Gastrocnemius medialis (tissue), 4 donors: ENCODE measurements at regions not wholly inside any gene's neighbourhood (a gene's known extent, or its start where the extent isn't known, plus 50 kb on each side); places are given as distances from the start of the nearest gene placed in this dataset.
"Not testable (repeated sequence)": the region's sequence is repeated elsewhere in the genome, so short reads cannot be mapped to it uniquely, and the experiment has no call there.

Source experiments
- ATAC-seq, 2 donors: fragments of 150-250 bp; one replicate each; pipeline ENCODE4 v1.9.1; 2016
- DNase-seq, 2 donors: peaks; one replicate each; pipeline ENCODE4 v3.0.0-alpha.2; 2019
- H3K27ac ChIP-seq, 4 donors: fragments of 200-600 bp; sonication (generic); 1 replicate in 1 of 4; 2 replicates in 3 of 4; pipeline ENCODE4 v1.5.1; 2016 to 2018; ENCODE audit warnings: mild to moderate bottlenecking in 2 of 4, moderate library complexity in 1 of 4
- H3K27me3 ChIP-seq, 3 donors: fragments of 200-600 bp; sonication (generic) in 2 of 3; 1 replicate in 1 of 3; 2 replicates in 2 of 3; pipeline versions ENCODE4 v1.5.1 to v1.6.0; 2016 to 2019; ENCODE audit warnings: mild to moderate bottlenecking in 1 of 3, moderate library complexity in 1 of 3
- H3K36me3 ChIP-seq, 2 donors: fragments of 200-600 bp; sonication (generic) in 1 of 2; one replicate each; pipeline ENCODE4 v1.5.1; 2017 to 2018
- H3K4me1 ChIP-seq, 2 donors: fragments of 200-600 bp; sonication (generic) in 1 of 2; one replicate each; pipeline ENCODE4 v1.5.1; 2016 to 2017; ENCODE audit warnings: mild to moderate bottlenecking in 2 of 2
- H3K4me3 ChIP-seq, 4 donors: fragments of 200-600 bp; sonication (generic) in 3 of 4; 1 replicate in 1 of 4; 2 replicates in 3 of 4; pipeline ENCODE4 v1.5.1; 2016 to 2019; ENCODE audit warnings: mild to moderate bottlenecking in 2 of 4
- H3K9me3 ChIP-seq, 3 donors: fragments of 200-600 bp; sonication (generic) in 2 of 3; 1 replicate in 1 of 3; 2 replicates in 2 of 3; pipeline ENCODE4 v1.5.1; 2016 to 2019
- CTCF ChIP-seq, 5 experiments: fragments of 450-650 bp in 3 of 5; fragments of 200-600 bp in 2 of 5; sonication (generic) in 2 of 5; IDR thresholded peaks in 4 of 5; conservative IDR thresholded peaks in 1 of 5; 1 replicate in 4 of 5; 2 replicates in 1 of 5; pipeline ENCODE4 v1.5.1; 2016 to 2019; ENCODE audit warnings: antibody characterized with exemption in 5 of 5, mild to moderate bottlenecking in 3 of 5, moderate library complexity in 3 of 5
- POLR2A ChIP-seq, 2 donors: fragments of 450-650 bp; IDR thresholded peaks; one replicate each; pipeline ENCODE4 v1.6.1; 2017; ENCODE audit warnings: antibody characterized with exemption in 2 of 2, mild to moderate bottlenecking in 2 of 2, moderate library complexity in 2 of 2
- in situ Hi-C, 4 donors: fragments of 200-750 bp; cut with MboI; loops; one replicate each; pipeline versions ENCODE4 v1.15.0 to v1.8.0; 2017; ENCODE audit warnings: low sequenced_read_pairs in 4 of 4
- intact Hi-C: fragments of 100-400 bp; cut with DNase I; formaldehyde crosslinking; loops from one replicate; pipeline ENCODE4 v1.15.1; 2023; ENCODE audit warnings: low total_unique reads

GRCh38 chr21:27329255-27329851 lies 362.5 kb upstream of the ADAMTS5 start:
- Histone ChIP-seq H3K27me3 (no peaks in the 10 kb centered on the region), H3K36me3 (no peaks in the 10 kb centered on the region), H3K27ac (no peak overlapping the region), H3K9me3 (no peaks in the 10 kb centered on the region), H3K4me3 (no peak overlapping the region), H3K4me1 (no peaks in the 10 kb centered on the region)
- no peak for TF ChIP-seq CTCF (IDR thresholded peaks at IDR 0.05 in 4 of 5, conservative IDR thresholded peaks at IDR 0.05 in 1 of 5)
- TF ChIP-seq POLR2A (IDR thresholded peaks at IDR 0.05), result no peak
- no peak for DNase-seq
- intact Hi-C loops (no loop called here), in situ Hi-C loops (no loop called here)
- ATAC-seq, result no peak

GRCh38 chr21:27326301-27326700 lies 359.4 kb upstream of the ADAMTS5 start:
- Histone ChIP-seq H3K36me3 (no peaks in the 10 kb centered on the region), H3K4me3 (no peak overlapping the region), H3K9me3 (no peaks in the 10 kb centered on the region), H3K4me1 (no peaks in the 10 kb centered on the region), H3K27me3 (no peaks in the 10 kb centered on the region), H3K27ac (no peak overlapping the region)
- TF ChIP-seq POLR2A (IDR thresholded peaks at IDR 0.05) (no peak), CTCF (IDR thresholded peaks at IDR 0.05 in 4 of 5, conservative IDR thresholded peaks at IDR 0.05 in 1 of 5) (no peak)
- intact Hi-C loops, result no loop called here
- no peak for ATAC-seq
- no peak for DNase-seq
- in situ Hi-C loops, result no loop called here

- ATAC-seq, result no peak
- in situ Hi-C loops, result no loop called here
- TF ChIP-seq CTCF (IDR thresholded peaks at IDR 0.05 in 4 of 5, conservative IDR thresholded peaks at IDR 0.05 in 1 of 5) (no peak), POLR2A (IDR thresholded peaks at IDR 0.05) (no peak)
Observed at GRCh38 chr21:27323331-27323730, 356.4 kb upstream of the ADAMTS5 start.

GRCh38 chr21:27321791-27322190 lies 354.9 kb upstream of the ADAMTS5 start:
- ATAC-seq, result no peak
- no peak for TF ChIP-seq POLR2A (IDR thresholded peaks at IDR 0.05)
- TF ChIP-seq CTCF (IDR thresholded peaks at IDR 0.05 in 4 of 5, conservative IDR thresholded peaks at IDR 0.05 in 1 of 5), result no peak
- intact Hi-C loops, result no loop called here
- Histone ChIP-seq H3K4me3 (no peak overlapping the region), H3K9me3 (no peaks in the 10 kb centered on the region), H3K4me1 (no peaks in the 10 kb centered on the region), H3K27ac (no peak overlapping the region), H3K27me3 (no peaks in the 10 kb centered on the region), H3K36me3 (no peaks in the 10 kb centered on the region)
- in situ Hi-C loops, result no loop called here
- DNase-seq, result no peak

More at GRCh38 chr21:27323331-27323730, 356.4 kb upstream of the ADAMTS5 start:
- no peak overlapping the region for H3K4me3 ChIP-seq
- no peaks in the 10 kb centered on the region for H3K4me1 ChIP-seq
- H3K36me3 ChIP-seq, result no peaks in the 10 kb centered on the region
- H3K9me3 ChIP-seq, result no peaks in the 10 kb centered on the region
- no peak for DNase-seq
- H3K27me3 ChIP-seq, result no peaks in the 10 kb centered on the region
- intact Hi-C loops, result no loop called here
- no peak overlapping the region for H3K27ac ChIP-seq

GRCh38 chr21:27320868-27321267 lies 354.0 kb upstream of the ADAMTS5 start:
- Histone ChIP-seq H3K4me3 (no peak overlapping the region), H3K27ac (no peak overlapping the region), H3K36me3 (no peaks in the 10 kb centered on the region), H3K4me1 (no peaks in the 10 kb centered on the region), H3K27me3 (no peaks in the 10 kb centered on the region), H3K9me3 (no peaks in the 10 kb centered on the region)
- TF ChIP-seq POLR2A (IDR thresholded peaks at IDR 0.05), result no peak
- no peak for TF ChIP-seq CTCF (IDR thresholded peaks at IDR 0.05 in 4 of 5, conservative IDR thresholded peaks at IDR 0.05 in 1 of 5)
- no peak for DNase-seq
- no peak for ATAC-seq
- in situ Hi-C loops (no loop called here), intact Hi-C loops (no loop called here)

- H3K27ac ChIP-seq, H3K4me3 ChIP-seq, intact Hi-C loops, H3K36me3 ChIP-seq, ATAC-seq, DNase-seq, H3K4me1 ChIP-seq, H3K27me3 ChIP-seq, H3K9me3 ChIP-seq, in situ Hi-C loops: not testable (repeated sequence)
Observed at GRCh38 chr21:27317601-27318000, 350.7 kb upstream of the ADAMTS5 start.
